DND-41 (cell line): ENCODE measurements at regions not wholly inside any gene's neighbourhood (a gene's known extent, or its start where the extent isn't known, plus 50 kb on each side); places are given as distances from the start of the nearest gene placed in this dataset.

Source experiments
- ATAC-seq: fragments of 200-7000 bp; cut with Tn5 transposase; 3 replicates; pipeline ENCODE4 v1.9.1; 2021; ENCODE audit warnings: low read depth; ENCODE audit not compliant: insufficient read depth
- DNase-seq: peaks from one replicate; pipeline ENCODE4 v3.0.0-alpha.2; 2020
- H2AFZ ChIP-seq: 2 replicates; pipeline ENCODE4 v1.6.0; 2012; ENCODE audit warnings: low read depth, low read length
- H3K27ac ChIP-seq: 2 replicates; pipeline ENCODE4 v1.5.1; 2012; ENCODE audit warnings: low read length, inconsistent platforms
- H3K27me3 ChIP-seq: fragments of 200-600 bp; sonication (generic); 2 replicates; pipeline ENCODE4 v1.6.0; 2012; ENCODE audit warnings: low read length, mild to moderate bottlenecking, inconsistent platforms; ENCODE audit not compliant: insufficient read depth, poor library complexity
- H3K36me3 ChIP-seq: 2 replicates; pipeline ENCODE4 v1.5.1; 2012; ENCODE audit warnings: low read length, inconsistent platforms; ENCODE audit not compliant: insufficient read depth
- H3K4me1 ChIP-seq: 2 replicates; pipeline ENCODE4 v1.5.1; 2012; ENCODE audit warnings: mild to moderate bottlenecking, low read length; ENCODE audit not compliant: insufficient read depth
- H3K4me2 ChIP-seq: 2 replicates; pipeline ENCODE4 v1.6.0; 2012; ENCODE audit warnings: mild to moderate bottlenecking, moderate library complexity, low read length, inconsistent platforms; ENCODE audit not compliant: insufficient read depth
- H3K4me3 ChIP-seq, 2 experiments: fragments of 200-600 bp in 1 of 2; shearing (Covaris generic) in 1 of 2; 2 replicates each; pipeline ENCODE4 v1.5.1; 2012 to 2016; ENCODE audit warnings: inconsistent platforms in 2 of 2, low read length in 2 of 2, mild to moderate bottlenecking in 2 of 2, low read depth in 1 of 2, moderate library complexity in 1 of 2
- H3K79me2 ChIP-seq: 2 replicates; pipeline ENCODE4 v1.6.0; 2012; ENCODE audit warnings: low read length, inconsistent platforms; ENCODE audit not compliant: insufficient read depth
- H3K9ac ChIP-seq: 2 replicates; pipeline ENCODE4 v1.6.0; 2012; ENCODE audit warnings: low read depth, mild to moderate bottlenecking, inconsistent platforms, low read length, moderate library complexity
- H3K9me3 ChIP-seq: 2 replicates; pipeline ENCODE4 v1.5.1; 2012; ENCODE audit warnings: low read length, moderate library complexity, mild to moderate bottlenecking, inconsistent platforms; ENCODE audit not compliant: insufficient read depth, severe bottlenecking
- H4K20me1 ChIP-seq: 2 replicates; pipeline ENCODE4 v1.6.0; 2012; ENCODE audit warnings: low read length; ENCODE audit not compliant: insufficient read depth
- EZH2 ChIP-seq: IDR thresholded peaks from 3 replicates; pipeline ENCODE4 v1.6.1; 2012; ENCODE audit warnings: borderline replicate concordance, low read depth, mild to moderate bottlenecking, moderate library complexity, low read length, inconsistent platforms; ENCODE audit not compliant: severe bottlenecking
- TF ChIP-seq, protein P1 (sequence below): IDR thresholded peaks from 2 replicates; pipeline ENCODE4 v1.5.1; 2012; ENCODE audit warnings: borderline replicate concordance, low read length, moderate library complexity, mild to moderate bottlenecking; ENCODE audit not compliant: poor library complexity, severe bottlenecking; ENCODE audit errors: extremely low read depth

DNA sequence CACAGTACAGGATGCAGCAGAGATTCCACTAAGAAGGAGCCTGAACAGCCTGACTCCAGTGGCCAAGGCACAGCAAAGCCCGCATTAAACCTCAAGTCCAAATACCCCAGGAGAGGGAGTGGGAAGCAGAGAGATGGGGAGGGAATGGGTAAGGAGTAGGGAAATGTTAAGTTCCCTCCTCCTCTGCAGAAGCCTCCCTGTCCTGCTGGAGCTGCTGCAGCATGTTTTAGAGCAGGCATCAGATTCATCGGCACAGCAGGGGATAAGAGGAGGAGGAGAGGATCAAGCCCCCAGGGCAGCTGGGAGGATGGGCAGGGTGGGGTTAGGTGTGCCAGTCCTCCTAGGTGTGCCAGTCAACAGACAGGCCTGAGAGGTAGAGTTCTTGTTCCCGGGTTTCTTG is 709.7 kb downstream of the PTPRU start:
- no peaks in the 10 kb centered on the region for H3K27me3 ChIP-seq
- no peaks in the 10 kb centered on the region for H4K20me1 ChIP-seq
- no peak overlapping the region for H3K9ac ChIP-seq
- no peak overlapping the region for H3K4me3 ChIP-seq
- TF ChIP-seq EZH2: no peak
- TF ChIP-seq, protein P1, sequence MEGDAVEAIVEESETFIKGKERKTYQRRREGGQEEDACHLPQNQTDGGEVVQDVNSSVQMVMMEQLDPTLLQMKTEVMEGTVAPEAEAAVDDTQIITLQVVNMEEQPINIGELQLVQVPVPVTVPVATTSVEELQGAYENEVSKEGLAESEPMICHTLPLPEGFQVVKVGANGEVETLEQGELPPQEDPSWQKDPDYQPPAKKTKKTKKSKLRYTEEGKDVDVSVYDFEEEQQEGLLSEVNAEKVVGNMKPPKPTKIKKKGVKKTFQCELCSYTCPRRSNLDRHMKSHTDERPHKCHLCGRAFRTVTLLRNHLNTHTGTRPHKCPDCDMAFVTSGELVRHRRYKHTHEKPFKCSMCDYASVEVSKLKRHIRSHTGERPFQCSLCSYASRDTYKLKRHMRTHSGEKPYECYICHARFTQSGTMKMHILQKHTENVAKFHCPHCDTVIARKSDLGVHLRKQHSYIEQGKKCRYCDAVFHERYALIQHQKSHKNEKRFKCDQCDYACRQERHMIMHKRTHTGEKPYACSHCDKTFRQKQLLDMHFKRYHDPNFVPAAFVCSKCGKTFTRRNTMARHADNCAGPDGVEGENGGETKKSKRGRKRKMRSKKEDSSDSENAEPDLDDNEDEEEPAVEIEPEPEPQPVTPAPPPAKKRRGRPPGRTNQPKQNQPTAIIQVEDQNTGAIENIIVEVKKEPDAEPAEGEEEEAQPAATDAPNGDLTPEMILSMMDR: no peak
- H3K4me1 ChIP-seq: no peaks in the 10 kb centered on the region
- no peaks in the 10 kb centered on the region for H3K79me2 ChIP-seq
- no peaks in the 10 kb centered on the region for H3K9me3 ChIP-seq
- H3K36me3 ChIP-seq: no peaks in the 10 kb centered on the region
- H2AFZ ChIP-seq: no peak overlapping the region
- no peak overlapping the region for H3K4me2 ChIP-seq
- DNase-seq: no peak
- ATAC-seq: no peak
- H3K27ac ChIP-seq: no peak overlapping the region

DNA sequence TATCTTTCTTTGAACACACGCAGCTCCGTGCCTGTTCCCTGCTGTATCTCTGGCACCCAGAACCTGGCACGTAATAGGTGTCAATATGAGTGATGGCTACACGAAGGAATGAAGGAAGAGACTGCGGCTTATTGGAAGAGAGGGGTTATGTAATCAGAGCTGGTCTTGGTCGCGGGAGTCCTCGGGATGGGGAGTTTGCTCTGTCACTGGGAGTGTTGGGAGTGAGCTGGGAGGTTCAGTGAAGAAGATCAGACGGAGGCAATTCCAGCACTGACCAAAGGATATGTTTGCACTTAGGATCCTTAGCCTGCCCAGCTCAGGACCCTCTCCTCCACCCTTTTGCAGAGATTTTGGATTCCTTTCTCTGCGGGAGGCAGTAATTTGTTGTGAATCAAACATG is 709.1 kb downstream of the PTPRU start:
- no peaks in the 10 kb centered on the region for H3K4me1 ChIP-seq
- TF ChIP-seq EZH2: no peak
- TF ChIP-seq, protein P1: no peak
- H3K9me3 ChIP-seq: no peaks in the 10 kb centered on the region
- no peak overlapping the region for H3K9ac ChIP-seq
- no peaks in the 10 kb centered on the region for H3K36me3 ChIP-seq
- no peak overlapping the region for H2AFZ ChIP-seq
- DNase-seq (no peak), ATAC-seq (no peak)
- H3K4me2 ChIP-seq: no peak overlapping the region
- no peaks in the 10 kb centered on the region for H4K20me1 ChIP-seq
- H3K79me2 ChIP-seq: no peaks in the 10 kb centered on the region
- no peak overlapping the region for H3K27ac ChIP-seq
- H3K4me3 ChIP-seq: no peak overlapping the region
- no peaks in the 10 kb centered on the region for H3K27me3 ChIP-seq

DNA sequence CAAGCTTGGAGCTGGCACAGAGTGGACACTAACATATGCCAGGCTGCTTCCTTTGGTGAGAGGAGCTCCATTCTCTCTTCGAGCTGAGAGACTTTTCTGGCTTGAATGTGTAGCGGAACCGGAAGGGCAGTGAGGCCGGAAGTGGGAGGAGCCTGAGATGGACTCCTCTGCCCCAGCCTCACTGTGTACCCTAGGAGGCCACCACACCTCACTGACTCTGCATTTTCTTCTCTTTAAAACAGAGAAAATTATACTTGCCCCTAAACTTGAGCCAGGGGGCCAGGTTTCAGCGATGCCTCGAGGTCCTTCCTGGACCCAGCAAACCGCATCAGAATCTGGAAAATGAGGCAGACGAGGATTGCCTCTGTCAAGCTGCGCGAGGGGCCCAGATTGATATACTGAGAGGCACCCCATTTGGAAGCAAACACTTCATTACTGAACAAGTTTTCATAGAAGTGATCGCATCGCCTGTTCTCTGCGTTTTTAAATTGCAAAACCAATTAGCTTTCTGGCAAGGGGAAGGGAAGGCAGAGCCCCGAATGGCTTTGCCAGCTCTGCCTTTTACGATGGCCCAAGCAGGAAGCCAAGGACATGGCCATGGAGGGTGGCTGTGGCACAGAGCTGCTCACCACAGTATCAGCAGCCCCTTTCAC is 708.1 kb downstream of the PTPRU start:
- Histone ChIP-seq H3K79me2 (no peaks in the 10 kb centered on the region), H2AFZ (no peak overlapping the region), H3K9me3 (no peaks in the 10 kb centered on the region), H3K4me2 (no peak overlapping the region), H3K27ac (no peak overlapping the region), H3K9ac (no peak overlapping the region), H4K20me1 (no peaks in the 10 kb centered on the region), H3K4me3 (no peak overlapping the region), H3K27me3 (no peaks in the 10 kb centered on the region), H3K4me1 (no peaks in the 10 kb centered on the region), H3K36me3 (no peaks in the 10 kb centered on the region)
- DNase-seq (no peak), ATAC-seq (no peak)
- TF ChIP-seq, protein P1: no peak
- TF ChIP-seq EZH2: no peak

DNA sequence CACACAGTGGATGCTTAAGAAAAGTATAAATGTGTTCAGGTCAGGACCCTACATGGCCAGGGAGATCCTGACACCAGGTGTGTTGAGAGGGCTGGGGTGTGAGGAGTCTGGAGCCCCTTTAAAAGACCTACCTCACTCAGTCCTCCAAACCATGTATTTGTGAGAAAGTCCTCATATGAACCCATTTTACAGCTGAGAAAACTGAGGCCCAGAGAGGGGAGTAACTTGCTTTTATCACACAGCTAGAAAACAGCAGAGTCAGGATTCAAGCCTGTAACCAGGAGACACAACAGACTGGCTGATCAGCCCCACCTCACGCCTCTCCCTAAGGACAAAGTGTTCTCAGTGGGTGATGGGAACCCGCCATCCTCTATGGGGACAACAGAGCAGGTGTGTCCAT is 706.7 kb downstream of the PTPRU start:
- Histone ChIP-seq H3K36me3 (no peaks in the 10 kb centered on the region), H3K27me3 (no peaks in the 10 kb centered on the region), H3K4me3 (no peak overlapping the region), H3K79me2 (no peaks in the 10 kb centered on the region), H2AFZ (no peak overlapping the region), H4K20me1 (no peaks in the 10 kb centered on the region), H3K4me2 (no peak overlapping the region), H3K27ac (no peak overlapping the region), H3K9ac (no peak overlapping the region), H3K4me1 (no peaks in the 10 kb centered on the region), H3K9me3 (no peaks in the 10 kb centered on the region)
- DNase-seq (no peak), ATAC-seq (no peak)
- TF ChIP-seq EZH2: no peak
